IMR-90 (cell line): ENCODE measurements at regions not wholly inside any gene's neighbourhood (a gene's known extent, or its start where the extent isn't known, plus 50 kb on each side); places are given as distances from the start of the nearest gene placed in this dataset.

Experiments
- ATAC-seq: fragments of 200-7000 bp; cut with Tn5 transposase; 2 replicates; pipeline ENCODE4 v1.9.1; 2020; ENCODE audit warnings: low read depth, mild to moderate bottlenecking, moderate library complexity
- BruUV-seq: library from RNA; stranded (reverse); fragments of 400-500 nt; replicated peaks from 2 replicates; lab custom pipeline; 2021; lab: Mats Ljungman, UMichigan
- CTCF ChIA-PET: fragments of 300-600 bp; formaldehyde crosslinking; extraction: SDS; loops from one replicate; lab custom pipeline; 2021; ENCODE audit warnings: antibody characterized with exemption; lab: Yijun Ruan, JAX
- POLR2A ChIA-PET: fragments of 300-600 bp; sonication (Branson Sonifier 250); formaldehyde crosslinking; loops from one replicate; lab custom pipeline; 2022; ENCODE audit warnings: antibody characterized with exemption; ENCODE audit not compliant: unreplicated experiment; lab: Charles Lee
- DNase-seq: peaks from one replicate; pipeline ENCODE4 v3.0.0; 2013
- H2AFZ ChIP-seq: replicated peaks from 2 replicates; pipeline ENCODE3; 2013; ENCODE audit warnings: low read length, mild to moderate bottlenecking; ENCODE audit not compliant: poor library complexity
- H2AK5ac ChIP-seq: 2 replicates; pipeline ENCODE4 v1.6.1; 2013; ENCODE audit warnings: low read depth, low read length, inconsistent platforms
- H2AK9ac ChIP-seq: replicated peaks from 2 replicates; pipeline ENCODE3; 2013; ENCODE audit warnings: mild to moderate bottlenecking, low read depth, low read length, moderate library complexity; ENCODE audit not compliant: poor library complexity
- H2BK120ac ChIP-seq: 2 replicates; pipeline ENCODE4 v1.6.1; 2013; ENCODE audit warnings: low read depth, low read length, inconsistent platforms
- H2BK15ac ChIP-seq: 3 replicates; pipeline ENCODE4 v1.6.1; 2013; ENCODE audit warnings: low read depth, low read length, inconsistent platforms
- H2BK20ac ChIP-seq: 2 replicates; pipeline ENCODE4 v1.6.1; 2013; ENCODE audit warnings: low read depth, mild to moderate bottlenecking, inconsistent platforms, low read length, moderate library complexity
- H2BK5ac ChIP-seq: 2 replicates; pipeline ENCODE4 v1.6.1; 2013; ENCODE audit warnings: mild to moderate bottlenecking, low read depth, low read length, inconsistent platforms; ENCODE audit not compliant: poor library complexity, severe bottlenecking
- H3K14ac ChIP-seq: replicated peaks from 2 replicates; pipeline ENCODE4 v1.6.1; 2013; ENCODE audit warnings: low read depth, low read length, inconsistent platforms
- H3K18ac ChIP-seq: 2 replicates; pipeline ENCODE4 v1.6.1; 2013; ENCODE audit warnings: low read depth, low read length, control low read depth
- H3K23ac ChIP-seq: 2 replicates; pipeline ENCODE4 v1.6.1; 2013; ENCODE audit warnings: low read depth, low read length, inconsistent platforms
- H3K27ac ChIP-seq: 2 replicates; pipeline ENCODE4 v1.5.1; 2013; ENCODE audit warnings: mild to moderate bottlenecking, control low read depth, low read length; ENCODE audit not compliant: insufficient read depth
- H3K27me3 ChIP-seq: 2 replicates; pipeline ENCODE4 v1.6.1; 2013; ENCODE audit warnings: low read length; ENCODE audit not compliant: control insufficient read depth, insufficient read depth
- H3K36me3 ChIP-seq: 2 replicates; pipeline ENCODE4 v1.6.1; 2013; ENCODE audit warnings: low read length, mixed read lengths; ENCODE audit not compliant: control insufficient read depth, insufficient read depth
- H3K4ac ChIP-seq: 2 replicates; pipeline ENCODE4 v1.6.1; 2013; ENCODE audit warnings: low read depth, low read length, inconsistent platforms
- H3K4me1 ChIP-seq: 2 replicates; pipeline ENCODE4 v1.6.1; 2013; ENCODE audit warnings: low read length, mixed read lengths; ENCODE audit not compliant: control insufficient read depth, insufficient read depth
- H3K4me2 ChIP-seq: 2 replicates; pipeline ENCODE4 v1.6.1; 2013; ENCODE audit warnings: low read depth, mild to moderate bottlenecking, control low read depth, low read length, moderate library complexity
- H3K4me3 ChIP-seq: 2 replicates; pipeline ENCODE4 v1.5.1; 2013; ENCODE audit warnings: low read depth, mild to moderate bottlenecking, control low read depth, low read length, moderate library complexity; ENCODE audit not compliant: insufficient read depth
- H3K56ac ChIP-seq: 2 replicates; pipeline ENCODE4 v1.6.1; 2013; ENCODE audit warnings: low read length, inconsistent platforms; ENCODE audit not compliant: insufficient read depth; ENCODE audit errors: extremely low read depth
- H3K79me1 ChIP-seq, 2 experiments: 2 replicates each; pipeline ENCODE4 v1.6.1; 2013; ENCODE audit warnings: low read length in 2 of 2, inconsistent platforms in 1 of 2, low read depth in 1 of 2
- H3K9ac ChIP-seq: 2 replicates; pipeline ENCODE4 v1.6.1; 2013; ENCODE audit warnings: low read depth, low read length, control low read depth
- H3K9me1 ChIP-seq: 2 replicates; pipeline ENCODE4 v1.6.1; 2013; ENCODE audit warnings: low read length, inconsistent platforms; ENCODE audit not compliant: insufficient read depth
- H3K9me3 ChIP-seq: 2 replicates; pipeline ENCODE4 v1.6.1; 2013; ENCODE audit warnings: low read length; ENCODE audit not compliant: control insufficient read depth, insufficient read depth
- H4K20me1 ChIP-seq: 2 replicates; pipeline ENCODE4 v1.6.1; 2013; ENCODE audit warnings: low read length, inconsistent platforms; ENCODE audit not compliant: insufficient read depth
- H4K5ac ChIP-seq: 2 replicates; pipeline ENCODE4 v1.6.1; 2013; ENCODE audit warnings: mild to moderate bottlenecking, low read depth, low read length, control low read depth
- H4K8ac ChIP-seq, 2 experiments: 2 replicates each; pipeline ENCODE4 v1.6.1; 2013; ENCODE audit warnings: low read depth in 2 of 2, low read length in 2 of 2, control low read depth in 1 of 2, inconsistent platforms in 1 of 2
- H4K91ac ChIP-seq: 2 replicates; pipeline ENCODE4 v1.6.1; 2013; ENCODE audit warnings: low read depth, low read length, inconsistent platforms; ENCODE audit not compliant: insufficient read depth
- CEBPB ChIP-seq: IDR thresholded peaks from 2 replicates; pipeline ENCODE4 v1.6.1; 2012; ENCODE audit warnings: low read depth, low read length, improper control_type of control experiment
- CHD1 ChIP-seq: IDR thresholded peaks from 2 replicates; pipeline ENCODE4 v1.6.1; 2012; ENCODE audit warnings: low read depth, low read length, improper control_type of control experiment
- FOS ChIP-seq: fragments of 150-350 bp; IDR thresholded peaks from 2 replicates; pipeline ENCODE4 v1.6.1; 2016; ENCODE audit warnings: low read depth, low read length
- MAFK ChIP-seq: IDR thresholded peaks from 2 replicates; pipeline ENCODE4 v1.6.1; 2012; ENCODE audit warnings: low read depth, low read length, improper control_type of control experiment
- NFE2L2 ChIP-seq: fragments of 150-350 bp; IDR thresholded peaks from 2 replicates; pipeline ENCODE4 v1.6.1; 2016; ENCODE audit warnings: low read depth, mild to moderate bottlenecking, low read length
- POLR2A ChIP-seq: IDR thresholded peaks from 2 replicates; pipeline ENCODE4 v1.6.1; 2012; ENCODE audit warnings: mild to moderate bottlenecking, low read depth, low read length
- RAD21 ChIP-seq: IDR thresholded peaks from 2 replicates; pipeline ENCODE4 v1.6.1; 2012; ENCODE audit warnings: low read length, improper control_type of control experiment
- RCOR1 ChIP-seq: IDR thresholded peaks from 2 replicates; pipeline ENCODE4 v1.6.1; 2012; ENCODE audit warnings: mild to moderate bottlenecking, low read length, improper control_type of control experiment; ENCODE audit not compliant: insufficient replicate concordance
- RFX5 ChIP-seq: IDR thresholded peaks from 2 replicates; pipeline ENCODE4 v1.8.0; 2012; ENCODE audit warnings: low read depth, mild to moderate bottlenecking, low read length, moderate library complexity
- SMC3 ChIP-seq: fragments of 150-350 bp; IDR thresholded peaks from 2 replicates; pipeline ENCODE4 v1.6.1; 2016; ENCODE audit warnings: low read depth, mild to moderate bottlenecking, antibody characterized with exemption, low read length, moderate library complexity
- dilution Hi-C: fragments of 300-500 bp; cut with HindIII; formaldehyde crosslinking; loops from one replicate; pipeline ENCODE4 v1.14.3; 2018; ENCODE audit warnings: low sequenced_read_pairs; ENCODE audit not compliant: unreplicated experiment
- in situ Hi-C: fragments of 300-500 bp; cut with MboI; formaldehyde crosslinking; loops from 3 replicates; pipeline ENCODE4 v1.14.3; 2019; ENCODE audit warnings: low sequenced_read_pairs, inconsistent platforms, mixed read lengths
- intact Hi-C: fragments of 100-400 bp; cut with micrococcal nuclease; formaldehyde crosslinking; loops from 2 replicates; pipeline ENCODE4 v1.10.0; 2022
- TF ChIP-seq, protein P1 (sequence below): fragments of 150-350 bp; IDR thresholded peaks from 2 replicates; pipeline ENCODE4 v1.6.1; 2016; ENCODE audit warnings: low read depth, mild to moderate bottlenecking, low read length, moderate library complexity, borderline replicate concordance

GRCh38 chr1:96240438-96240837 lies 481.1 kb upstream of the PTBP2 start:
- H2BK20ac ChIP-seq: no peak overlapping the region
- no peak overlapping the region for H4K5ac ChIP-seq
- H3K36me3 ChIP-seq: no peaks in the 10 kb centered on the region
- no peak for ATAC-seq
- no peak overlapping the region for H3K18ac ChIP-seq
- no peaks in the 10 kb centered on the region for H3K27me3 ChIP-seq
- no peaks in the 10 kb centered on the region for H3K9me3 ChIP-seq
- no peaks in the 10 kb centered on the region for H3K79me1 ChIP-seq
- H4K91ac ChIP-seq: no peak overlapping the region
- DNase-seq: no peak
- H3K9ac ChIP-seq: no peak overlapping the region
- no peak overlapping the region for H2BK5ac ChIP-seq
- no peaks in the 10 kb centered on the region for H3K9me1 ChIP-seq
- no TSS peak for BruUV-seq
- in situ Hi-C loops: no loop called here
- no peak overlapping the region for H2AK5ac ChIP-seq
- H4K8ac ChIP-seq: no peak overlapping the region
- ChIA-PET CTCF (no interaction called here), POLR2A (no interaction called here)
- no peak overlapping the region for H2BK15ac ChIP-seq
- H3K4me2 ChIP-seq: no peak overlapping the region
- H3K27ac ChIP-seq: no peak overlapping the region
- H3K4ac ChIP-seq: no peak overlapping the region
- no peak overlapping the region for H3K14ac ChIP-seq
- no peak overlapping the region for H2AK9ac ChIP-seq
- no peak overlapping the region for H3K56ac ChIP-seq
- no peak overlapping the region for H2AFZ ChIP-seq
- H3K23ac ChIP-seq: no peak overlapping the region
- dilution Hi-C loops: no loop called here
- H4K20me1 ChIP-seq: no peaks in the 10 kb centered on the region
- H3K4me1 ChIP-seq: no peaks in the 10 kb centered on the region
- H3K4me3 ChIP-seq: no peak overlapping the region
- no peak for TF ChIP-seq SMC3
- TF ChIP-seq RCOR1: no peak
- no peak for TF ChIP-seq RAD21
- TF ChIP-seq FOS: no peak
- no peak for TF ChIP-seq RFX5
- TF ChIP-seq NFE2L2: no peak
- TF ChIP-seq, protein P1, sequence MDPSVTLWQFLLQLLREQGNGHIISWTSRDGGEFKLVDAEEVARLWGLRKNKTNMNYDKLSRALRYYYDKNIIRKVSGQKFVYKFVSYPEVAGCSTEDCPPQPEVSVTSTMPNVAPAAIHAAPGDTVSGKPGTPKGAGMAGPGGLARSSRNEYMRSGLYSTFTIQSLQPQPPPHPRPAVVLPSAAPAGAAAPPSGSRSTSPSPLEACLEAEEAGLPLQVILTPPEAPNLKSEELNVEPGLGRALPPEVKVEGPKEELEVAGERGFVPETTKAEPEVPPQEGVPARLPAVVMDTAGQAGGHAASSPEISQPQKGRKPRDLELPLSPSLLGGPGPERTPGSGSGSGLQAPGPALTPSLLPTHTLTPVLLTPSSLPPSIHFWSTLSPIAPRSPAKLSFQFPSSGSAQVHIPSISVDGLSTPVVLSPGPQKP: no peak
- TF ChIP-seq CHD1: no peak
- TF ChIP-seq MAFK: no peak
- no peak for TF ChIP-seq POLR2A
- no peak for TF ChIP-seq CEBPB
- no peak overlapping the region for H2BK120ac ChIP-seq
- intact Hi-C loops: no loop called here
